ENCODE measurements at regions not wholly inside any gene's neighbourhood (a gene's known extent, or its start where the extent isn't known, plus 50 kb on each side); places are given as distances from the start of the nearest gene placed in this dataset.
"Not testable (repeated sequence)": the region's sequence is repeated elsewhere in the genome, so short reads cannot be mapped to it uniquely, and the experiment has no call there.

GRCh38 chr17:21574611-21575255 is 117.6 kb upstream of the KCNJ18 start:
- H2BK120ac ChIP-seq (replicated peaks; ENCODE audit: low read depth, low read length); FAIRE-seq; H3K4me1 ChIP-seq (replicated peaks in 1 of 4; ENCODE audit: control insufficient read depth in 3 of 4, insufficient read depth in 4 of 4, low read length in 3 of 4); H3K56ac ChIP-seq (replicated peaks; ENCODE audit: insufficient read length, low read depth, low read length); H3K14ac ChIP-seq (ENCODE audit: insufficient read length); POLR2A ChIA-PET (ENCODE audit: partially characterized antibody); H2BK20ac ChIP-seq (ENCODE audit: low read length); CTCF ChIA-PET (ENCODE audit: partially characterized antibody); H3K18ac ChIP-seq (ENCODE audit: extremely low read depth, low read length); H3K4me2 ChIP-seq (ENCODE audit: insufficient read depth in 1 of 2, low read depth in 2 of 2, low read length in 2 of 2); H3K23ac ChIP-seq (ENCODE audit: insufficient read length); H2AK5ac ChIP-seq (ENCODE audit: low read depth, low read length); H4K91ac ChIP-seq (replicated peaks; ENCODE audit: insufficient read length, low read length); H2BK5ac ChIP-seq (ENCODE audit: low read depth, low read length); H3K36me3 ChIP-seq (ENCODE audit: control insufficient read depth in 2 of 4, insufficient read depth in 4 of 4, low read length in 3 of 4); H3K4me3 ChIP-seq (ENCODE audit: extremely low read depth in 1 of 4, insufficient read depth in 2 of 4, low read depth in 3 of 4, low read length in 4 of 4); H4K20me1 ChIP-seq (replicated peaks in 1 of 2; ENCODE audit: control insufficient read depth in 1 of 2, insufficient read depth in 2 of 2, low read length in 2 of 2); H3K27me3 ChIP-seq (replicated peaks in 1 of 4; ENCODE audit: control insufficient read depth in 3 of 4, extremely low read depth in 1 of 4, insufficient read depth in 3 of 4, low read length in 3 of 4); H2BK12ac ChIP-seq (ENCODE audit: low read depth, low read length); H3K4ac ChIP-seq (replicated peaks; ENCODE audit: insufficient read length, low read depth, low read length); H3K79me1 ChIP-seq (ENCODE audit: low read depth, low read length); H4K5ac ChIP-seq (ENCODE audit: insufficient read length, low read depth, low read length); H3K79me2 ChIP-seq (ENCODE audit: control insufficient read depth in 1 of 2, insufficient read depth in 2 of 2, low read length in 2 of 2); DNase-seq (ENCODE audit: low read depth in 1 of 2, low spot score in 2 of 2); H2AFZ ChIP-seq (ENCODE audit: low read length); H3K23me2 ChIP-seq (ENCODE audit: low read depth, low read length); H3K9ac ChIP-seq (replicated peaks in 1 of 4; ENCODE audit: extremely low read depth in 1 of 4, low read depth in 3 of 4, low read length in 3 of 4); H2BK15ac ChIP-seq (ENCODE audit: low read length); H3K27ac ChIP-seq (ENCODE audit: low read depth, low read length); H4K8ac ChIP-seq (ENCODE audit: extremely low read depth, insufficient read depth, low read length): not testable (repeated sequence)
- WGBS, 2 experiments (ENCODE audit: extremely low coverage in 1 of 2, insufficient coverage in 1 of 2, insufficient read length in 1 of 2, insufficient replicate concordance in 2 of 2, low coverage in 1 of 2, low lambda C conversion rate in 2 of 2, missing lambda C conversion rate in 1 of 2): 77% methylated on average over 6 of the region's 16 CpGs; no CpG with 5 or more reads in 1 of the 2 experiments
- H3K9me3 ChIP-seq (ENCODE audit: insufficient read depth in 2 of 2, low read depth in 1 of 2, low read length in 1 of 2): peaks cover 22 to 50% of the 10 kb centered on the region in 2 experiments

GRCh38 chr17:21578783-21579182 is 113.5 kb upstream of the KCNJ18 start:
- FAIRE-seq; H3K79me1 ChIP-seq (ENCODE audit: low read depth, low read length); H3K23ac ChIP-seq (ENCODE audit: insufficient read length); H2BK5ac ChIP-seq (ENCODE audit: low read depth, low read length); H3K27ac ChIP-seq (ENCODE audit: low read depth, low read length); H3K4ac ChIP-seq (replicated peaks; ENCODE audit: insufficient read length, low read depth, low read length); H3K18ac ChIP-seq (ENCODE audit: extremely low read depth, low read length); H4K5ac ChIP-seq (ENCODE audit: insufficient read length, low read depth, low read length); H2AK5ac ChIP-seq (ENCODE audit: low read depth, low read length); POLR2A ChIA-PET (ENCODE audit: partially characterized antibody); DNase-seq (ENCODE audit: low read depth in 1 of 2, low spot score in 2 of 2); H2BK15ac ChIP-seq (ENCODE audit: low read length); H3K14ac ChIP-seq (ENCODE audit: insufficient read length); H4K20me1 ChIP-seq (replicated peaks in 1 of 2; ENCODE audit: control insufficient read depth in 1 of 2, insufficient read depth in 2 of 2, low read length in 2 of 2); H3K36me3 ChIP-seq (ENCODE audit: control insufficient read depth in 2 of 4, insufficient read depth in 4 of 4, low read length in 3 of 4); H2BK12ac ChIP-seq (ENCODE audit: low read depth, low read length); H3K4me2 ChIP-seq (ENCODE audit: insufficient read depth in 1 of 2, low read depth in 2 of 2, low read length in 2 of 2); H2BK20ac ChIP-seq (ENCODE audit: low read length); H3K27me3 ChIP-seq (replicated peaks in 1 of 4; ENCODE audit: control insufficient read depth in 3 of 4, extremely low read depth in 1 of 4, insufficient read depth in 3 of 4, low read length in 3 of 4); CTCF ChIA-PET (ENCODE audit: partially characterized antibody); H3K9ac ChIP-seq (replicated peaks in 1 of 4; ENCODE audit: extremely low read depth in 1 of 4, low read depth in 3 of 4, low read length in 3 of 4); H3K23me2 ChIP-seq (ENCODE audit: low read depth, low read length); H2AFZ ChIP-seq (ENCODE audit: low read length); H3K4me3 ChIP-seq (ENCODE audit: extremely low read depth in 1 of 4, insufficient read depth in 2 of 4, low read depth in 3 of 4, low read length in 4 of 4); H4K8ac ChIP-seq (ENCODE audit: extremely low read depth, insufficient read depth, low read length); H3K56ac ChIP-seq (replicated peaks; ENCODE audit: insufficient read length, low read depth, low read length); H4K91ac ChIP-seq (replicated peaks; ENCODE audit: insufficient read length, low read length); H3K79me2 ChIP-seq (ENCODE audit: control insufficient read depth in 1 of 2, insufficient read depth in 2 of 2, low read length in 2 of 2); H3K4me1 ChIP-seq (replicated peaks in 1 of 4; ENCODE audit: control insufficient read depth in 3 of 4, insufficient read depth in 4 of 4, low read length in 3 of 4); H2BK120ac ChIP-seq (replicated peaks; ENCODE audit: low read depth, low read length): not testable (repeated sequence)
- H3K9me3 ChIP-seq (ENCODE audit: insufficient read depth in 2 of 2, low read depth in 1 of 2, low read length in 1 of 2): peaks cover 14 to 46% of the 10 kb centered on the region in 2 experiments; a peak in 3 of 4 replicates
